ENCODE measurements at regions not wholly inside any gene's neighbourhood (a gene's known extent, or its start where the extent isn't known, plus 50 kb on each side); places are given as distances from the start of the nearest gene placed in this dataset.

- TF ChIP-seq POLR2A (IDR thresholded peaks at IDR 0.05): no peak
- TF ChIP-seq CTCF (IDR thresholded peaks at IDR 0.05 in 8 of 11, conservative IDR thresholded peaks at IDR 0.05 in 3 of 11): no peak
- TF ChIP-seq POLR2AphosphoS5 (IDR thresholded peaks at IDR 0.05): no peak
Measured at GRCh38 chr1:184832517-184832916, 77.9 kb upstream of the EDEM3 start.

All from spleen (tissue), 7 donors.